ENCODE measurements at regions not wholly inside any gene's neighbourhood (a gene's known extent, or its start where the extent isn't known, plus 50 kb on each side); places are given as distances from the start of the nearest gene placed in this dataset.

GRCh38 chr3:153072382-153072781 is 89.6 kb upstream of the RAP2B start:
- Histone ChIP-seq H3K4me1 (ENCODE audit: low read length) (peaks cover 9% of the 10 kb centered on the region), H2AFZ (ENCODE audit: low read length) (no peak overlapping the region), H3K9me2 (replicated peaks; ENCODE audit: insufficient read depth, low read length) (no peaks in the 10 kb centered on the region), H3K36me3 (replicated peaks; ENCODE audit: insufficient read depth, low read length) (no peaks in the 10 kb centered on the region), H3K4me3 (ENCODE audit: low read length) (no peak overlapping the region), H3K9ac (ENCODE audit: low read length) (no peak overlapping the region), H3K4me2 (ENCODE audit: low read depth, low read length) (no peak overlapping the region), H3K27me3 (replicated peaks; ENCODE audit: insufficient read depth, low read length) (no peaks in the 10 kb centered on the region), H3K27ac (ENCODE audit: low read length) (no peak overlapping the region), H3K9me3 (replicated peaks; ENCODE audit: insufficient read depth, low read length) (no peaks in the 10 kb centered on the region), H3F3A (ENCODE audit: insufficient read depth, low read length) (peaks cover 9% of the 10 kb centered on the region), H4K20me1 (ENCODE audit: insufficient read depth, low read length) (no peaks in the 10 kb centered on the region), H3K79me2 (ENCODE audit: low read length) (no peaks in the 10 kb centered on the region)
- no peak for DNase-seq
- TF ChIP-seq CTCF (IDR thresholded peaks at IDR 0.05; ENCODE audit: low read length), result no peak
- no peak for TF ChIP-seq EZH2phosphoT487 (IDR thresholded peaks at IDR 0.05; ENCODE audit: low read length)
- TF ChIP-seq EZH2 (optimal IDR thresholded peaks at IDR 0.05; ENCODE audit: low read depth, low read length), result no peak

- H4K20me1 ChIP-seq (ENCODE audit: insufficient read depth, low read length), result no peaks in the 10 kb centered on the region
- no peaks in the 10 kb centered on the region for H3K79me2 ChIP-seq (ENCODE audit: low read length)
- H2AFZ ChIP-seq (ENCODE audit: low read length), result no peak overlapping the region
- H3K9me3 ChIP-seq (replicated peaks; ENCODE audit: insufficient read depth, low read length), result no peaks in the 10 kb centered on the region
- no peak for DNase-seq
- H3K4me2 ChIP-seq (ENCODE audit: low read depth, low read length), result no peak overlapping the region
- H3F3A ChIP-seq (ENCODE audit: insufficient read depth, low read length), result peaks cover 9% of the 10 kb centered on the region
- H3K4me3 ChIP-seq (ENCODE audit: low read length), result no peak overlapping the region
- H3K36me3 ChIP-seq (replicated peaks; ENCODE audit: insufficient read depth, low read length), result no peaks in the 10 kb centered on the region
- no peak overlapping the region for H3K27ac ChIP-seq (ENCODE audit: low read length)
- H3K4me1 ChIP-seq (ENCODE audit: low read length), result peaks cover 9% of the 10 kb centered on the region
- H3K9ac ChIP-seq (ENCODE audit: low read length), result no peak overlapping the region
- TF ChIP-seq CTCF (IDR thresholded peaks at IDR 0.05; ENCODE audit: low read length), result no peak
- no peak for TF ChIP-seq EZH2phosphoT487 (IDR thresholded peaks at IDR 0.05; ENCODE audit: low read length)
- no peak for TF ChIP-seq EZH2 (optimal IDR thresholded peaks at IDR 0.05; ENCODE audit: low read depth, low read length)
- H3K27me3 ChIP-seq (replicated peaks; ENCODE audit: insufficient read depth, low read length), result no peaks in the 10 kb centered on the region
- no peaks in the 10 kb centered on the region for H3K9me2 ChIP-seq (replicated peaks; ENCODE audit: insufficient read depth, low read length)
Observed at GRCh38 chr3:153072856-153073255, 89.2 kb upstream of the RAP2B start.

GRCh38 chr3:153073636-153074035 is 88.4 kb upstream of the RAP2B start:
- no peak for DNase-seq
- H3K4me2 ChIP-seq (ENCODE audit: low read depth, low read length), result no peak overlapping the region
- no peaks in the 10 kb centered on the region for H4K20me1 ChIP-seq (ENCODE audit: insufficient read depth, low read length)
- peaks cover 9% of the 10 kb centered on the region for H3K4me1 ChIP-seq (ENCODE audit: low read length)
- peaks cover 9% of the 10 kb centered on the region for H3F3A ChIP-seq (ENCODE audit: insufficient read depth, low read length)
- H3K36me3 ChIP-seq (replicated peaks; ENCODE audit: insufficient read depth, low read length), result no peaks in the 10 kb centered on the region
- H3K4me3 ChIP-seq (ENCODE audit: low read length), result no peak overlapping the region
- H3K9ac ChIP-seq (ENCODE audit: low read length), result no peak overlapping the region
- no peak overlapping the region for H3K27ac ChIP-seq (ENCODE audit: low read length)
- H3K9me2 ChIP-seq (replicated peaks; ENCODE audit: insufficient read depth, low read length), result no peaks in the 10 kb centered on the region
- H3K9me3 ChIP-seq (replicated peaks; ENCODE audit: insufficient read depth, low read length), result no peaks in the 10 kb centered on the region
- H3K79me2 ChIP-seq (ENCODE audit: low read length), result no peaks in the 10 kb centered on the region
- H3K27me3 ChIP-seq (replicated peaks; ENCODE audit: insufficient read depth, low read length), result no peaks in the 10 kb centered on the region
- no peak overlapping the region for H2AFZ ChIP-seq (ENCODE audit: low read length)
- no peak for TF ChIP-seq CTCF (IDR thresholded peaks at IDR 0.05; ENCODE audit: low read length)

All from MM.1S (cell line).